Gastrocnemius medialis (tissue), 4 donors: ENCODE measurements at regions not wholly inside any gene's neighbourhood (a gene's known extent, or its start where the extent isn't known, plus 50 kb on each side); places are given as distances from the start of the nearest gene placed in this dataset.
"Not testable (repeated sequence)": the region's sequence is repeated elsewhere in the genome, so short reads cannot be mapped to it uniquely, and the experiment has no call there.

ENCODE experiments used
- POLR2A ChIP-seq, 2 donors: fragments of 450-650 bp; IDR thresholded peaks; one replicate each; pipeline ENCODE4 v1.6.1; 2017; ENCODE audit warnings: antibody characterized with exemption in 2 of 2, mild to moderate bottlenecking in 2 of 2, moderate library complexity in 2 of 2
- TF ChIP-seq, protein P1 (sequence below), 5 experiments: fragments of 450-650 bp in 3 of 5; fragments of 200-600 bp in 2 of 5; sonication (generic) in 2 of 5; IDR thresholded peaks in 4 of 5; conservative IDR thresholded peaks in 1 of 5; 1 replicate in 4 of 5; 2 replicates in 1 of 5; pipeline ENCODE4 v1.5.1; 2016 to 2019; ENCODE audit warnings: antibody characterized with exemption in 5 of 5, mild to moderate bottlenecking in 3 of 5, moderate library complexity in 3 of 5

DNA sequence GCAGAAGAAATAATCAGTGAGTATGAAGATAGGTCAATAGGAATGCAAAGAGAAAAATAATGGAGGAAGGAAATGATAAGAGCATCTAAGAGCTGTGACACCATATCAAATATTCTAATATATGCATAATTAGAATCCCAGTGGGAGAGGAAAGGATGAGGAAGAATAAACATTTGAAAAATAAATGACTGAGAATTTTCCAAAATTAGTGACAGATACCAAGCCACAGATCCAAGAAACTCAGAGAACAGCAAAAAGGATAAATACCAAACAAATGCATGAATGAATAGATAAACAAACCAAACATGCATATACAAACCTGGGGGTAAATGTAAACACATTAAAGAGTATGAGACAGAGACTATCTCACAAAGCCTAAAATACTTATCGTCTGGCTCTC, 101.4 kb downstream of the PRR15 start:
- TF ChIP-seq, protein P1, sequence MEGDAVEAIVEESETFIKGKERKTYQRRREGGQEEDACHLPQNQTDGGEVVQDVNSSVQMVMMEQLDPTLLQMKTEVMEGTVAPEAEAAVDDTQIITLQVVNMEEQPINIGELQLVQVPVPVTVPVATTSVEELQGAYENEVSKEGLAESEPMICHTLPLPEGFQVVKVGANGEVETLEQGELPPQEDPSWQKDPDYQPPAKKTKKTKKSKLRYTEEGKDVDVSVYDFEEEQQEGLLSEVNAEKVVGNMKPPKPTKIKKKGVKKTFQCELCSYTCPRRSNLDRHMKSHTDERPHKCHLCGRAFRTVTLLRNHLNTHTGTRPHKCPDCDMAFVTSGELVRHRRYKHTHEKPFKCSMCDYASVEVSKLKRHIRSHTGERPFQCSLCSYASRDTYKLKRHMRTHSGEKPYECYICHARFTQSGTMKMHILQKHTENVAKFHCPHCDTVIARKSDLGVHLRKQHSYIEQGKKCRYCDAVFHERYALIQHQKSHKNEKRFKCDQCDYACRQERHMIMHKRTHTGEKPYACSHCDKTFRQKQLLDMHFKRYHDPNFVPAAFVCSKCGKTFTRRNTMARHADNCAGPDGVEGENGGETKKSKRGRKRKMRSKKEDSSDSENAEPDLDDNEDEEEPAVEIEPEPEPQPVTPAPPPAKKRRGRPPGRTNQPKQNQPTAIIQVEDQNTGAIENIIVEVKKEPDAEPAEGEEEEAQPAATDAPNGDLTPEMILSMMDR (IDR thresholded peaks at IDR 0.05 in 4 of 5, conservative IDR thresholded peaks at IDR 0.05 in 1 of 5), result not testable (repeated sequence)
- TF ChIP-seq POLR2A (IDR thresholded peaks at IDR 0.05), result not testable (repeated sequence)
